Breast epithelium (tissue), 3 donors: ENCODE measurements at regions not wholly inside any gene's neighbourhood (a gene's known extent, or its start where the extent isn't known, plus 50 kb on each side); places are given as distances from the start of the nearest gene placed in this dataset.

Source experiments
- CTCF ChIP-seq, 3 donors: fragments of 450-650 bp; IDR thresholded peaks; one replicate each; pipeline ENCODE4 v1.5.1; 2016 to 2017; ENCODE audit warnings: antibody characterized with exemption in 3 of 3, mild to moderate bottlenecking in 3 of 3, moderate library complexity in 3 of 3
- POLR2A ChIP-seq: fragments of 450-650 bp; IDR thresholded peaks from one replicate; pipeline ENCODE4 v1.6.1; 2016; ENCODE audit warnings: antibody characterized with exemption, mild to moderate bottlenecking, moderate library complexity
- POLR2AphosphoS5 ChIP-seq, 3 donors: sonication (generic); formaldehyde crosslinking; IDR thresholded peaks; one replicate each; pipeline ENCODE4 v1.6.1; 2017; ENCODE audit warnings: antibody characterized with exemption in 3 of 3

GRCh38 chr12:5292651-5293050 lies 139.3 kb upstream of the NTF3 start:
- TF ChIP-seq POLR2A (no peak), CTCF (IDR thresholded peaks at IDR 0.05) (no peak), POLR2AphosphoS5 (IDR thresholded peaks at IDR 0.05) (no peak)
